ENCODE measurements at regions not wholly inside any gene's neighbourhood (a gene's known extent, or its start where the extent isn't known, plus 50 kb on each side); places are given as distances from the start of the nearest gene placed in this dataset.
"Not testable (repeated sequence)": the region's sequence is repeated elsewhere in the genome, so short reads cannot be mapped to it uniquely, and the experiment has no call there.

GRCh38 chr2:2472044-2472443, 141.0 kb upstream of the MYT1L start:
- Mint-ChIP-seq H3K27me3 (peaks cover 3 to 27% (median 8%) of the 10 kb centered on the region in 5 donors), H3K9me3 (no peaks in the 10 kb centered on the region), H3K4me1 (no peaks in the 10 kb centered on the region), H3K36me3 (no peaks in the 10 kb centered on the region), H3K27ac (peak overlapping the region in 1 of 10 donors; percentile 58), H3K4me3 (no peak overlapping the region)
- DNase-seq (no peak), ATAC-seq (no peak)
- POLR2A ChIA-PET = no interaction called here

GRCh38 chr2:2466534-2466933, 135.5 kb upstream of the MYT1L start:
- no peaks in the 10 kb centered on the region for H3K4me1 Mint-ChIP-seq
- H3K4me3 Mint-ChIP-seq = no peak overlapping the region
- no peak overlapping the region for H3K27ac Mint-ChIP-seq
- peaks cover 5 to 39% (median 7%) of the 10 kb centered on the region in 5 donors for H3K27me3 Mint-ChIP-seq
- H3K9me3 Mint-ChIP-seq = no peaks in the 10 kb centered on the region
- no peaks in the 10 kb centered on the region for H3K36me3 Mint-ChIP-seq
- no peak for ATAC-seq
- POLR2A ChIA-PET = no interaction called here
- no peak for DNase-seq

GRCh38 chr2:2464643-2465042, 133.6 kb upstream of the MYT1L start:
- DNase-seq (no peak), ATAC-seq (no peak)
- POLR2A ChIA-PET = no interaction called here
- H3K36me3 Mint-ChIP-seq = no peaks in the 10 kb centered on the region
- H3K4me3 Mint-ChIP-seq = no peak overlapping the region
- H3K27me3 Mint-ChIP-seq = peaks cover 5 to 39% (median 7%) of the 10 kb centered on the region in 5 donors
- no peaks in the 10 kb centered on the region for H3K4me1 Mint-ChIP-seq
- no peak overlapping the region for H3K27ac Mint-ChIP-seq
- no peaks in the 10 kb centered on the region for H3K9me3 Mint-ChIP-seq

- POLR2A ChIA-PET = no interaction called here
- no peak overlapping the region for H3K4me3 Mint-ChIP-seq
- ATAC-seq (no peak), DNase-seq (no peak)
- H3K4me1 Mint-ChIP-seq = no peaks in the 10 kb centered on the region
- H3K27me3 Mint-ChIP-seq = peaks cover 5 to 39% (median 7%) of the 10 kb centered on the region in 5 donors
- H3K36me3 Mint-ChIP-seq = no peaks in the 10 kb centered on the region
- no peaks in the 10 kb centered on the region for H3K9me3 Mint-ChIP-seq
- no peak overlapping the region for H3K27ac Mint-ChIP-seq
Observed at GRCh38 chr2:2464094-2464493, 133.0 kb upstream of the MYT1L start.

- no peaks in the 10 kb centered on the region for H3K36me3 Mint-ChIP-seq
- H3K27ac Mint-ChIP-seq = no peak overlapping the region
- no peaks in the 10 kb centered on the region for H3K9me3 Mint-ChIP-seq
- no peak overlapping the region for H3K4me3 Mint-ChIP-seq
- POLR2A ChIA-PET = no interaction called here
- H3K4me1 Mint-ChIP-seq = no peaks in the 10 kb centered on the region
- ATAC-seq = no peak
- H3K27me3 Mint-ChIP-seq = peaks cover 3 to 22% (median 10%) of the 10 kb centered on the region in 5 donors
- DNase-seq = no peak
Observed at GRCh38 chr2:2456721-2457120, 125.6 kb upstream of the MYT1L start.

- Mint-ChIP-seq H3K4me1 (no peaks in the 10 kb centered on the region), H3K27me3 (peaks cover 3 to 37% (median 11%) of the 10 kb centered on the region in 5 donors), H3K9me3 (peaks cover 0 to 2% (median 0%) of the 10 kb centered on the region in 9 donors), H3K4me3 (no peak overlapping the region), H3K27ac (no peak overlapping the region), H3K36me3 (no peaks in the 10 kb centered on the region)
- ATAC-seq (no peak), DNase-seq (no peak)
- POLR2A ChIA-PET = no interaction called here
Observed at GRCh38 chr2:2455151-2455550, 124.1 kb upstream of the MYT1L start.

- POLR2A ChIA-PET = no interaction called here
- H3K4me1 Mint-ChIP-seq = no peaks in the 10 kb centered on the region
- DNase-seq (no peak), ATAC-seq (no peak)
- H3K4me3 Mint-ChIP-seq = no peak overlapping the region
- no peak overlapping the region for H3K27ac Mint-ChIP-seq
- peaks cover 0 to 2% (median 0%) of the 10 kb centered on the region in 9 donors for H3K9me3 Mint-ChIP-seq
- H3K36me3 Mint-ChIP-seq = no peaks in the 10 kb centered on the region
- peaks cover 6 to 47% (median 15%) of the 10 kb centered on the region in 5 donors for H3K27me3 Mint-ChIP-seq
Observed at GRCh38 chr2:2452961-2453360, 121.9 kb upstream of the MYT1L start.

- POLR2A ChIA-PET, H3K4me1 Mint-ChIP-seq, H3K27ac Mint-ChIP-seq, H3K9me3 Mint-ChIP-seq, DNase-seq, ATAC-seq, H3K36me3 Mint-ChIP-seq, H3K4me3 Mint-ChIP-seq: not testable (repeated sequence)
- H3K27me3 Mint-ChIP-seq = peaks cover 6 to 47% (median 13%) of the 10 kb centered on the region in 5 donors
Observed at GRCh38 chr2:2451275-2451674, 120.2 kb upstream of the MYT1L start.

- peaks cover 3 to 39% (median 13%) of the 10 kb centered on the region in 5 donors for H3K27me3 Mint-ChIP-seq
- H3K4me1 Mint-ChIP-seq = no peaks in the 10 kb centered on the region
- no peak overlapping the region for H3K4me3 Mint-ChIP-seq
- H3K27ac Mint-ChIP-seq = no peak overlapping the region
- POLR2A ChIA-PET = no interaction called here
- DNase-seq = no peak
- peaks cover 0 to 2% (median 0%) of the 10 kb centered on the region in 9 donors for H3K9me3 Mint-ChIP-seq
- H3K36me3 Mint-ChIP-seq = no peaks in the 10 kb centered on the region
- no peak for ATAC-seq
Observed at GRCh38 chr2:2448178-2448577, 117.1 kb upstream of the MYT1L start.

- Mint-ChIP-seq H3K36me3 (no peaks in the 10 kb centered on the region), H3K4me3 (no peak overlapping the region), H3K9me3 (peaks cover 0 to 3% (median 0%) of the 10 kb centered on the region in 9 donors), H3K27ac (peak overlapping the region in 1 of 10 donors; percentile 29), H3K27me3 (peaks cover 1 to 21% (median 12%) of the 10 kb centered on the region in 5 donors), H3K4me1 (no peaks in the 10 kb centered on the region)
- DNase-seq = no peak
- ATAC-seq = no peak
- POLR2A ChIA-PET = no interaction called here
Observed at GRCh38 chr2:2422621-2423020, 91.5 kb upstream of the MYT1L start.

GRCh38 chr2:2413525-2413924, 82.5 kb upstream of the MYT1L start:
- POLR2A ChIA-PET = no interaction called here
- no peak for ATAC-seq
- DNase-seq = no peak
- Mint-ChIP-seq H3K4me1 (no peaks in the 10 kb centered on the region), H3K36me3 (no peaks in the 10 kb centered on the region), H3K4me3 (no peak overlapping the region), H3K27me3 (peaks cover 0 to 5% (median 0%) of the 10 kb centered on the region in 5 donors), H3K27ac (no peak overlapping the region), H3K9me3 (peaks cover 0 to 2% (median 0%) of the 10 kb centered on the region in 9 donors)

- ATAC-seq (no peak), DNase-seq (no peak)
- POLR2A ChIA-PET = no interaction called here
- Mint-ChIP-seq H3K4me3 (no peak overlapping the region), H3K9me3 (peaks cover 0 to 9% (median 3%) of the 10 kb centered on the region in 9 donors), H3K36me3 (no peaks in the 10 kb centered on the region), H3K4me1 (no peaks in the 10 kb centered on the region), H3K27ac (no peak overlapping the region), H3K27me3 (peaks cover 0 to 5% (median 0%) of the 10 kb centered on the region in 5 donors)
Observed at GRCh38 chr2:2410987-2411386, 79.9 kb upstream of the MYT1L start.

GRCh38 chr2:2409481-2409880, 78.4 kb upstream of the MYT1L start:
- DNase-seq = no peak
- POLR2A ChIA-PET = no interaction called here
- Mint-ChIP-seq H3K4me3 (no peak overlapping the region), H3K36me3 (no peaks in the 10 kb centered on the region), H3K4me1 (no peaks in the 10 kb centered on the region), H3K27me3 (peaks cover 0 to 5% (median 0%) of the 10 kb centered on the region in 5 donors), H3K27ac (no peak overlapping the region), H3K9me3 (peaks cover 3 to 21% (median 10%) of the 10 kb centered on the region in 9 donors)
- no peak for ATAC-seq

GRCh38 chr2:2405780-2406179, 74.7 kb upstream of the MYT1L start:
- POLR2A ChIA-PET = no interaction called here
- Mint-ChIP-seq H3K36me3 (no peaks in the 10 kb centered on the region), H3K4me3 (no peak overlapping the region), H3K9me3 (peaks cover 3 to 26% (median 12%) of the 10 kb centered on the region in 9 donors), H3K27me3 (peaks cover 0 to 14% (median 7%) of the 10 kb centered on the region in 5 donors), H3K4me1 (no peaks in the 10 kb centered on the region), H3K27ac (no peak overlapping the region)
- ATAC-seq (no peak), DNase-seq (no peak)

Data from naive thymus-derived CD8-positive, alpha-beta T cell (primary cell).